Stimulated activated CD8-positive, alpha-beta memory T cell treated with anti-CD3 and anti-CD28 coated beads, Interleukin-15, amount 100 ng/mL, for 1 hour (primary cell): ENCODE measurements at regions not wholly inside any gene's neighbourhood (a gene's known extent, or its start where the extent isn't known, plus 50 kb on each side); places are given as distances from the start of the nearest gene placed in this dataset.

Experiments used
- DNase-seq: peaks from one replicate; pipeline ENCODE4 v3.0.0-alpha.2; 2020; ENCODE audit warnings: low read depth

GRCh38 chr13:76440568-76440967, 445.6 kb downstream of the KCTD12 start:
- DNase-seq, result no peak

GRCh38 chr13:76439546-76439945, 446.7 kb downstream of the KCTD12 start:
- no peak for DNase-seq

- DNase-seq, result no peak
Observed at GRCh38 chr13:76438050-76438449, 448.2 kb downstream of the KCTD12 start.

- no peak for DNase-seq
Observed at GRCh38 chr13:76425935-76426334, 460.3 kb downstream of the KCTD12 start.

- no peak for DNase-seq
Observed at GRCh38 chr13:76421011-76421410, 465.2 kb downstream of the KCTD12 start.

- no peak for DNase-seq
Observed at GRCh38 chr13:76418404-76418803, 467.8 kb downstream of the KCTD12 start.

GRCh38 chr13:76414320-76414719, 471.9 kb downstream of the KCTD12 start:
- no peak for DNase-seq

GRCh38 chr13:76406243-76406642, 480.0 kb downstream of the KCTD12 start:
- no peak for DNase-seq

- DNase-seq, result no peak
Observed at GRCh38 chr13:76398425-76398824, 487.8 kb downstream of the KCTD12 start.

GRCh38 chr13:76397413-76397812, 488.8 kb downstream of the KCTD12 start:
- DNase-seq, result no peak

- no peak for DNase-seq
Observed at GRCh38 chr13:76389321-76389720, 496.9 kb downstream of the KCTD12 start.

- DNase-seq, result no peak
Observed at GRCh38 chr13:76387566-76387965, 498.6 kb downstream of the KCTD12 start.

- no peak for DNase-seq
Observed at GRCh38 chr13:76386321-76386720, 499.9 kb downstream of the KCTD12 start.

- DNase-seq, result no peak
Observed at GRCh38 chr13:76385586-76385985, 500.6 kb downstream of the KCTD12 start.

GRCh38 chr13:76383676-76384461, 502.3 kb downstream of the KCTD12 start:
- DNase-seq, result no peak

- DNase-seq, result no peak
Observed at GRCh38 chr13:76380446-76381065, 505.6 kb downstream of the KCTD12 start.

GRCh38 chr13:76379341-76380105, 506.7 kb downstream of the KCTD12 start:
- DNase-seq, result no peak

GRCh38 chr13:76378767-76379166, 507.4 kb downstream of the KCTD12 start:
- DNase-seq, result no peak

- no peak for DNase-seq
Observed at GRCh38 chr13:76363682-76364289, 522.4 kb downstream of the KCTD12 start.

GRCh38 chr13:76361868-76362267, 524.3 kb downstream of the KCTD12 start:
- no peak for DNase-seq

- no peak for DNase-seq
Observed at GRCh38 chr13:76351541-76352229, 534.5 kb downstream of the KCTD12 start.

GRCh38 chr13:76350399-76350798, 535.8 kb downstream of the KCTD12 start:
- no peak for DNase-seq
